HUES48 (cell line): ENCODE measurements at regions not wholly inside any gene's neighbourhood (a gene's known extent, or its start where the extent isn't known, plus 50 kb on each side); places are given as distances from the start of the nearest gene placed in this dataset.

Source experiments
- H3K27ac ChIP-seq: one replicate; pipeline ENCODE4 v1.7.0; 2013; ENCODE audit warnings: low read depth, low read length, inconsistent platforms
- H3K27me3 ChIP-seq: 2 replicates; pipeline ENCODE4 v1.6.1; 2013; ENCODE audit warnings: mild to moderate bottlenecking, low read length; ENCODE audit not compliant: control insufficient read depth, insufficient read depth
- H3K36me3 ChIP-seq: 2 replicates; pipeline ENCODE4 v1.6.1; 2013; ENCODE audit warnings: low read length; ENCODE audit not compliant: control insufficient read depth, insufficient read depth
- H3K4me1 ChIP-seq: 2 replicates; pipeline ENCODE4 v1.6.1; 2013; ENCODE audit warnings: mild to moderate bottlenecking, low read length; ENCODE audit not compliant: control insufficient read depth, insufficient read depth
- H3K4me3 ChIP-seq: 2 replicates; pipeline ENCODE4 v1.5.1; 2013; ENCODE audit warnings: mild to moderate bottlenecking, low read depth, low read length
- H3K9ac ChIP-seq: 2 replicates; pipeline ENCODE4 v1.6.1; 2013; ENCODE audit warnings: mild to moderate bottlenecking, low read depth, low read length, moderate library complexity
- H3K9me3 ChIP-seq: 2 replicates; pipeline ENCODE4 v1.6.1; 2013; ENCODE audit warnings: low read length; ENCODE audit not compliant: control insufficient read depth, insufficient read depth

- Histone ChIP-seq H3K27ac (no peak overlapping the region), H3K9ac (no peak overlapping the region), H3K4me3 (no peak overlapping the region), H3K4me1 (no peaks in the 10 kb centered on the region), H3K27me3 (no peaks in the 10 kb centered on the region), H3K36me3 (no peaks in the 10 kb centered on the region), H3K9me3 (no peaks in the 10 kb centered on the region)
Measured at GRCh38 chr5:63655043-63655442, 307.2 kb downstream of the HTR1A start.

GRCh38 chr5:63650581-63650980 lies 311.7 kb downstream of the HTR1A start:
- H3K9ac ChIP-seq: no peak overlapping the region
- no peaks in the 10 kb centered on the region for H3K36me3 ChIP-seq
- H3K4me3 ChIP-seq: no peak overlapping the region
- no peak overlapping the region for H3K27ac ChIP-seq
- H3K4me1 ChIP-seq: no peaks in the 10 kb centered on the region
- H3K9me3 ChIP-seq: no peaks in the 10 kb centered on the region
- no peaks in the 10 kb centered on the region for H3K27me3 ChIP-seq

- Histone ChIP-seq H3K27ac (no peak overlapping the region), H3K9ac (no peak overlapping the region), H3K9me3 (no peaks in the 10 kb centered on the region), H3K27me3 (no peaks in the 10 kb centered on the region), H3K4me1 (no peaks in the 10 kb centered on the region), H3K4me3 (no peak overlapping the region), H3K36me3 (no peaks in the 10 kb centered on the region)
Measured at GRCh38 chr5:63648376-63648775, 313.9 kb downstream of the HTR1A start.

- H3K9me3 ChIP-seq: no peaks in the 10 kb centered on the region
- no peak overlapping the region for H3K9ac ChIP-seq
- H3K4me1 ChIP-seq: no peaks in the 10 kb centered on the region
- no peaks in the 10 kb centered on the region for H3K27me3 ChIP-seq
- H3K36me3 ChIP-seq: no peaks in the 10 kb centered on the region
- H3K27ac ChIP-seq: no peak overlapping the region
- H3K4me3 ChIP-seq: no peak overlapping the region
Measured at GRCh38 chr5:63629951-63630630, 332.2 kb downstream of the HTR1A start.

- Histone ChIP-seq H3K4me3 (no peak overlapping the region), H3K4me1 (no peaks in the 10 kb centered on the region)
Measured at GRCh38 chr5:63613442-63613841, 348.8 kb downstream of the HTR1A start.

GRCh38 chr5:63603996-63604395 lies 358.2 kb downstream of the HTR1A start:
- Histone ChIP-seq H3K4me3 (no peak overlapping the region), H3K9me3 (no peaks in the 10 kb centered on the region), H3K27ac (no peak overlapping the region), H3K4me1 (no peaks in the 10 kb centered on the region), H3K27me3 (no peaks in the 10 kb centered on the region), H3K36me3 (no peaks in the 10 kb centered on the region), H3K9ac (no peak overlapping the region)

More at GRCh38 chr5:63613442-63613841, 348.8 kb downstream of the HTR1A start:
- no peaks in the 10 kb centered on the region for H3K9me3 ChIP-seq
- no peak overlapping the region for H3K27ac ChIP-seq
- no peaks in the 10 kb centered on the region for H3K36me3 ChIP-seq
- H3K27me3 ChIP-seq: no peaks in the 10 kb centered on the region
- H3K9ac ChIP-seq: no peak overlapping the region

- no peaks in the 10 kb centered on the region for H3K4me1 ChIP-seq
- H3K36me3 ChIP-seq: no peaks in the 10 kb centered on the region
- no peaks in the 10 kb centered on the region for H3K27me3 ChIP-seq
- H3K4me3 ChIP-seq: no peak overlapping the region
- no peak overlapping the region for H3K27ac ChIP-seq
- H3K9me3 ChIP-seq: no peaks in the 10 kb centered on the region
- no peak overlapping the region for H3K9ac ChIP-seq
Measured at GRCh38 chr5:63602971-63603370, 359.3 kb downstream of the HTR1A start.

GRCh38 chr5:63596254-63596653 lies 366.0 kb downstream of the HTR1A start:
- peaks cover 7% of the 10 kb centered on the region; the same call in 1 of the 2 replicates for H3K9me3 ChIP-seq

GRCh38 chr5:63573380-63573779 lies 388.9 kb downstream of the HTR1A start:
- Histone ChIP-seq H3K4me1 (no peaks in the 10 kb centered on the region), H3K9me3 (no peaks in the 10 kb centered on the region), H3K4me3 (no peak overlapping the region), H3K36me3 (no peaks in the 10 kb centered on the region), H3K9ac (no peak overlapping the region), H3K27ac (no peak overlapping the region), H3K27me3 (no peaks in the 10 kb centered on the region)

More at GRCh38 chr5:63596254-63596653, 366.0 kb downstream of the HTR1A start:
- no peak overlapping the region for H3K4me3 ChIP-seq
- no peak overlapping the region for H3K27ac ChIP-seq
- no peaks in the 10 kb centered on the region for H3K36me3 ChIP-seq
- no peak overlapping the region for H3K9ac ChIP-seq
- no peaks in the 10 kb centered on the region for H3K4me1 ChIP-seq
- H3K27me3 ChIP-seq: no peaks in the 10 kb centered on the region

- no peak overlapping the region for H3K4me3 ChIP-seq
- H3K27me3 ChIP-seq: no peaks in the 10 kb centered on the region
- no peak overlapping the region for H3K9ac ChIP-seq
- no peaks in the 10 kb centered on the region for H3K9me3 ChIP-seq
- no peak overlapping the region for H3K27ac ChIP-seq
- no peaks in the 10 kb centered on the region for H3K4me1 ChIP-seq
- H3K36me3 ChIP-seq: no peaks in the 10 kb centered on the region
Measured at GRCh38 chr5:63572740-63573139, 389.5 kb downstream of the HTR1A start.

GRCh38 chr5:63570752-63571151 lies 391.5 kb downstream of the HTR1A start:
- Histone ChIP-seq H3K9me3 (no peaks in the 10 kb centered on the region), H3K4me3 (no peak overlapping the region)

More at GRCh38 chr5:63570752-63571151, 391.5 kb downstream of the HTR1A start:
- H3K36me3 ChIP-seq: no peaks in the 10 kb centered on the region
- H3K27ac ChIP-seq: no peak overlapping the region
- no peak overlapping the region for H3K9ac ChIP-seq
- no peaks in the 10 kb centered on the region for H3K4me1 ChIP-seq
- no peaks in the 10 kb centered on the region for H3K27me3 ChIP-seq
